ENCODE measurements at regions not wholly inside any gene's neighbourhood (a gene's known extent, or its start where the extent isn't known, plus 50 kb on each side); places are given as distances from the start of the nearest gene placed in this dataset.

GRCh38 chr20:12815231-12815768 is 193.5 kb upstream of the SPTLC3 start:
- H3K36me3 ChIP-seq (ENCODE audit: control insufficient read depth, insufficient read depth, low read length), result no peaks in the 10 kb centered on the region
- H4K20me1 ChIP-seq (ENCODE audit: control insufficient read depth, extremely low read depth, insufficient read depth, low read length), result no peaks in the 10 kb centered on the region
- no peak for DNase-seq (ENCODE audit: low read depth in 2 of 2)
- H2AFZ ChIP-seq (ENCODE audit: low read length), result no peak overlapping the region
- H3K27ac ChIP-seq (ENCODE audit: insufficient read depth, low read length), result no peak overlapping the region
- no peak overlapping the region for H3K4me3 ChIP-seq (replicated peaks in 1 of 4; ENCODE audit: control extremely low read depth in 1 of 4, insufficient read depth in 1 of 4, low read depth in 3 of 4, low read length in 4 of 4)
- no peaks in the 10 kb centered on the region for H3K4me1 ChIP-seq (ENCODE audit: control insufficient read depth, extremely low read depth, insufficient read depth, low read length)
- H3K27me3 ChIP-seq (ENCODE audit: control insufficient read depth, insufficient read depth, low read length), result no peaks in the 10 kb centered on the region
- no peak for TF ChIP-seq EZH2 (IDR thresholded peaks at IDR 0.05; ENCODE audit: low read length, missing control alignments)
- TF ChIP-seq CTCF (conservative IDR thresholded peaks at IDR 0.05 in 1 of 2, IDR thresholded peaks at IDR 0.05 in 1 of 2; ENCODE audit: low read depth in 1 of 2, low read length in 2 of 2), result no peak
- H3K9ac ChIP-seq (ENCODE audit: insufficient read depth, low read length), result no peak overlapping the region
- H3K79me2 ChIP-seq (ENCODE audit: control insufficient read depth, insufficient read depth, low read length), result no peaks in the 10 kb centered on the region
- H3K4me2 ChIP-seq (ENCODE audit: extremely low read depth, insufficient read depth, low read length), result no peak overlapping the region
- no peaks in the 10 kb centered on the region for H3K9me3 ChIP-seq (ENCODE audit: control insufficient read depth, insufficient read depth, low read depth, low read length)

DNA sequence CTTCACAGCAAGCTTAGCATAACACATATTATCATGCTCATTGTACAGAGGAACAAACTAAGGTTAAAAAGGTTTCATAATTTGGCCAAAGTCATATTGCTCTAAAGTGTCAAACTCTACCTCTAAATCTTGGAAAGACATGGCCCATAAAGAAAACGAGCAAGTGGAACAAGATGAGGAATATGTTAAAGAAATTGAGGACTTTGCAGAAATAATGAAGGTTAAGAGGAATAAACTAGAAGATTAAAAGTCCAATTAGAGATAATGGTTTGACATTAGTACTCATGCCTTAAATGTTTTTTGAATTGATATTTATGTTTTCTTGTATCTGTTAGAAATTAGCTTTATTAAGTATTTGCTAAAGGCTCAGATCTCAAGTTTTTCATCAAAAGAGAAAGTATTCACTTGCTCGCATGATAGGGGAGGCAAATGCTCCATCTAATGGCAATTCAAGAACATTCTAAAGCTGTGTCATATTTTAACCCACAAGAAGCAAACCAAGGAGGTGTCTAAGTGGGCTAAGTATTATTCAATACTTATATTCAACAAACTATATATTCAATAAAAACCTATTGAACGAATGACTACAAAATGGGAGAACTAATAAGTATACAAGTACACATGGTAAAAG is 192.9 kb upstream of the SPTLC3 start:
- DNase-seq (ENCODE audit: low read depth in 2 of 2), result no peak
- H3K4me2 ChIP-seq (ENCODE audit: extremely low read depth, insufficient read depth, low read length), result no peak overlapping the region
- no peaks in the 10 kb centered on the region for H4K20me1 ChIP-seq (ENCODE audit: control insufficient read depth, extremely low read depth, insufficient read depth, low read length)
- H2AFZ ChIP-seq (ENCODE audit: low read length), result no peak overlapping the region
- H3K9me3 ChIP-seq (ENCODE audit: control insufficient read depth, insufficient read depth, low read depth, low read length), result no peaks in the 10 kb centered on the region
- no peaks in the 10 kb centered on the region for H3K4me1 ChIP-seq (ENCODE audit: control insufficient read depth, extremely low read depth, insufficient read depth, low read length)
- H3K27me3 ChIP-seq (ENCODE audit: control insufficient read depth, insufficient read depth, low read length), result no peaks in the 10 kb centered on the region
- H3K4me3 ChIP-seq (replicated peaks in 1 of 4; ENCODE audit: control extremely low read depth in 1 of 4, insufficient read depth in 1 of 4, low read depth in 3 of 4, low read length in 4 of 4), result no peak overlapping the region
- TF ChIP-seq CTCF (conservative IDR thresholded peaks at IDR 0.05 in 1 of 2, IDR thresholded peaks at IDR 0.05 in 1 of 2; ENCODE audit: low read depth in 1 of 2, low read length in 2 of 2) (no peak), EZH2 (IDR thresholded peaks at IDR 0.05; ENCODE audit: low read length, missing control alignments) (no peak)
- no peaks in the 10 kb centered on the region for H3K79me2 ChIP-seq (ENCODE audit: control insufficient read depth, insufficient read depth, low read length)
- no peak overlapping the region for H3K9ac ChIP-seq (ENCODE audit: insufficient read depth, low read length)
- no peaks in the 10 kb centered on the region for H3K36me3 ChIP-seq (ENCODE audit: control insufficient read depth, insufficient read depth, low read length)
- no peak overlapping the region for H3K27ac ChIP-seq (ENCODE audit: insufficient read depth, low read length)

GRCh38 chr20:12821249-12821648 is 187.5 kb upstream of the SPTLC3 start:
- Histone ChIP-seq H3K27ac (ENCODE audit: insufficient read depth, low read length) (no peak overlapping the region), H4K20me1 (ENCODE audit: control insufficient read depth, extremely low read depth, insufficient read depth, low read length) (no peaks in the 10 kb centered on the region), H3K9me3 (ENCODE audit: control insufficient read depth, insufficient read depth, low read depth, low read length) (no peaks in the 10 kb centered on the region), H3K4me3 (replicated peaks in 1 of 4; ENCODE audit: control extremely low read depth in 1 of 4, insufficient read depth in 1 of 4, low read depth in 3 of 4, low read length in 4 of 4) (no peak overlapping the region), H3K4me1 (ENCODE audit: control insufficient read depth, extremely low read depth, insufficient read depth, low read length) (no peaks in the 10 kb centered on the region), H3K36me3 (ENCODE audit: control insufficient read depth, insufficient read depth, low read length) (no peaks in the 10 kb centered on the region), H3K4me2 (ENCODE audit: extremely low read depth, insufficient read depth, low read length) (no peak overlapping the region), H3K27me3 (ENCODE audit: control insufficient read depth, insufficient read depth, low read length) (no peaks in the 10 kb centered on the region), H3K79me2 (ENCODE audit: control insufficient read depth, insufficient read depth, low read length) (no peaks in the 10 kb centered on the region), H2AFZ (ENCODE audit: low read length) (no peak overlapping the region), H3K9ac (ENCODE audit: insufficient read depth, low read length) (no peak overlapping the region)
- no peak for TF ChIP-seq EZH2 (IDR thresholded peaks at IDR 0.05; ENCODE audit: low read length, missing control alignments)
- no peak for TF ChIP-seq CTCF (conservative IDR thresholded peaks at IDR 0.05 in 1 of 2, IDR thresholded peaks at IDR 0.05 in 1 of 2; ENCODE audit: low read depth in 1 of 2, low read length in 2 of 2)
- DNase-seq (ENCODE audit: low read depth in 2 of 2), result no peak
